Hepatocyte (in vitro differentiated cells): ENCODE measurements at regions not wholly inside any gene's neighbourhood (a gene's known extent, or its start where the extent isn't known, plus 50 kb on each side); places are given as distances from the start of the nearest gene placed in this dataset.

Experiments
- DNase-seq: peaks from one replicate; pipeline ENCODE4 v3.0.0-alpha.2; 2016; ENCODE audit warnings: low spot score
- H2AFZ ChIP-seq: fragments of 200-600 bp; sonication (generic); 2 replicates; pipeline ENCODE4 v1.6.0; 2016; ENCODE audit warnings: antibody characterized with exemption, mild to moderate bottlenecking
- H3K27ac ChIP-seq: fragments of 200-600 bp; sonication (generic); 2 replicates; pipeline ENCODE4 v1.5.1; 2016; ENCODE audit warnings: mild to moderate bottlenecking
- H3K27me3 ChIP-seq: fragments of 200-600 bp; sonication (generic); 2 replicates; pipeline ENCODE4 v1.6.1; 2016
- H3K36me3 ChIP-seq: fragments of 200-600 bp; sonication (generic); replicated peaks from 2 replicates; pipeline ENCODE4 v1.5.1; 2016; ENCODE audit warnings: low read depth; ENCODE audit not compliant: insufficient read depth
- H3K4me1 ChIP-seq: fragments of 200-600 bp; sonication (generic); 2 replicates; pipeline ENCODE4 v1.5.1; 2016; ENCODE audit warnings: mild to moderate bottlenecking, moderate library complexity; ENCODE audit not compliant: insufficient read depth
- H3K4me2 ChIP-seq: fragments of 200-600 bp; sonication (generic); 2 replicates; pipeline ENCODE4 v1.6.0; 2016
- H3K4me3 ChIP-seq: fragments of 200-600 bp; sonication (generic); 2 replicates; pipeline ENCODE4 v1.5.1; 2016; ENCODE audit warnings: mild to moderate bottlenecking
- H3K79me2 ChIP-seq: fragments of 200-600 bp; sonication (generic); 2 replicates; pipeline ENCODE4 v1.6.0; 2017; ENCODE audit warnings: mild to moderate bottlenecking
- H3K9me2 ChIP-seq: fragments of 200-600 bp; sonication (generic); replicated peaks from 2 replicates; pipeline ENCODE4 v1.6.0; 2017; ENCODE audit warnings: mild to moderate bottlenecking; ENCODE audit not compliant: insufficient read depth
- H3K9me3 ChIP-seq: fragments of 200-600 bp; sonication (generic); 2 replicates; pipeline ENCODE4 v1.5.1; 2016; ENCODE audit warnings: low read depth, mild to moderate bottlenecking
- H4K20me1 ChIP-seq: fragments of 200-600 bp; sonication (generic); 2 replicates; pipeline ENCODE4 v1.6.0; 2016; ENCODE audit warnings: mild to moderate bottlenecking; ENCODE audit not compliant: insufficient read depth, poor library complexity, severe bottlenecking
- EZH2 ChIP-seq: fragments of 200-600 bp; sonication (generic); IDR thresholded peaks from 2 replicates; pipeline ENCODE4 v1.6.1; 2016; ENCODE audit warnings: antibody characterized with exemption, mild to moderate bottlenecking, borderline replicate concordance
- EZH2phosphoT487 ChIP-seq: fragments of 200-600 bp; sonication (generic); IDR thresholded peaks from one replicate; pipeline ENCODE4 v1.6.1; 2018; ENCODE audit warnings: antibody characterized with exemption, mild to moderate bottlenecking, low read depth, moderate library complexity; ENCODE audit not compliant: unreplicated experiment, severe bottlenecking
- WGBS: methylation state at CpG from one replicate; pipeline ENCODE4 v1.1.6; 2016; ENCODE audit warnings: low lambda C conversion rate; ENCODE audit errors: missing lambda C conversion rate; 5-methylcytosine and 5-hydroxymethylcytosine counted together
- TF ChIP-seq, protein P1 (sequence below): fragments of 200-600 bp; sonication (generic); IDR thresholded peaks from 2 replicates; pipeline ENCODE4 v1.5.1; 2016; ENCODE audit warnings: antibody characterized with exemption, mild to moderate bottlenecking; ENCODE audit not compliant: poor library complexity

DNA sequence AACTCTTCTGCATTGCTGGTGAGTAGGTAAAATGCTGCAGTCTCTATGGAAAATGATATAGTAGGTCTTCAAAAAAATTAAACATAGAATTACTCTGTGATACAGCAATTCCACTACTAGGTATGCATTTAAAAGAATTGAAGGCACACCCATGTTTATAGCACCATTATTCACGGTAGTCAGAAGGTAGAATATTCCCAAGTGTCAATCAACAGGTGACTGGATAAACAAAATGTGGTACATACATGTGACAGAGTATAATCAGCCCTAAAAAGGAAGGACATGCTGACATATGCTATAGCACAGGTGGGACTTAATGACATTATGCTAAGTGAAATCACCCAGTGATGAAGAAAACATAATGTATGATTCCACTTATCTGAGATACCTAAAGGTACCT is 123.3 kb downstream of the CCER1 start:
- no peak overlapping the region for H3K27ac ChIP-seq
- TF ChIP-seq EZH2 (no peak), EZH2phosphoT487 (no peak)
- TF ChIP-seq, protein P1, sequence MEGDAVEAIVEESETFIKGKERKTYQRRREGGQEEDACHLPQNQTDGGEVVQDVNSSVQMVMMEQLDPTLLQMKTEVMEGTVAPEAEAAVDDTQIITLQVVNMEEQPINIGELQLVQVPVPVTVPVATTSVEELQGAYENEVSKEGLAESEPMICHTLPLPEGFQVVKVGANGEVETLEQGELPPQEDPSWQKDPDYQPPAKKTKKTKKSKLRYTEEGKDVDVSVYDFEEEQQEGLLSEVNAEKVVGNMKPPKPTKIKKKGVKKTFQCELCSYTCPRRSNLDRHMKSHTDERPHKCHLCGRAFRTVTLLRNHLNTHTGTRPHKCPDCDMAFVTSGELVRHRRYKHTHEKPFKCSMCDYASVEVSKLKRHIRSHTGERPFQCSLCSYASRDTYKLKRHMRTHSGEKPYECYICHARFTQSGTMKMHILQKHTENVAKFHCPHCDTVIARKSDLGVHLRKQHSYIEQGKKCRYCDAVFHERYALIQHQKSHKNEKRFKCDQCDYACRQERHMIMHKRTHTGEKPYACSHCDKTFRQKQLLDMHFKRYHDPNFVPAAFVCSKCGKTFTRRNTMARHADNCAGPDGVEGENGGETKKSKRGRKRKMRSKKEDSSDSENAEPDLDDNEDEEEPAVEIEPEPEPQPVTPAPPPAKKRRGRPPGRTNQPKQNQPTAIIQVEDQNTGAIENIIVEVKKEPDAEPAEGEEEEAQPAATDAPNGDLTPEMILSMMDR: no peak
- H3K4me3 ChIP-seq: no peak overlapping the region
- no peak for DNase-seq
- H4K20me1 ChIP-seq: no peaks in the 10 kb centered on the region
- 66% methylated on average over 1 of the region's 1 CpG for WGBS
- H3K4me2 ChIP-seq: no peak overlapping the region
- H3K36me3 ChIP-seq: no peaks in the 10 kb centered on the region
- H3K9me3 ChIP-seq: no peaks in the 10 kb centered on the region
- H3K9me2 ChIP-seq: no peaks in the 10 kb centered on the region
- H3K27me3 ChIP-seq: no peaks in the 10 kb centered on the region
- H2AFZ ChIP-seq: no peak overlapping the region
- no peaks in the 10 kb centered on the region for H3K4me1 ChIP-seq
- no peaks in the 10 kb centered on the region for H3K79me2 ChIP-seq

DNA sequence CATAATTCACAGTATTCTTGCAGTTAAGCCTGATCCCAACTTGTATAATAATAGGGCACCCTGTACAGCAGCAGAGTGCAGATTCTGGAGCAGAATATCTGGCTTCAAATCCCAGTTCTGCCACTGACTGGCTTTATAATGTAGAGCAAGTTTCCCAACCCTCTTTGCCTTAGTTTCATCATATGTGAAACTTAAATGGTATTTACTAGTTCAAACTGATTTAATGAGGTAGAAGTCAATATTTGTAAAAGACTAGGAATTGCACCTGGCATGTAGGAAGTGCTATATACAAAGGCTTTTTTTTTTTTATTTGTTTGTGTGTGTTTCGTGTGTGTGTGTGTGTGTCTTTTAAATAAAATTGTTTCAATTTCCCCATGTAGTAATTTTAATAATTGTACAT is 125.9 kb downstream of the CCER1 start:
- H3K27me3 ChIP-seq: no peaks in the 10 kb centered on the region
- H3K36me3 ChIP-seq: no peaks in the 10 kb centered on the region
- H3K9me2 ChIP-seq: no peaks in the 10 kb centered on the region
- no peaks in the 10 kb centered on the region for H3K9me3 ChIP-seq
- no peak overlapping the region for H3K27ac ChIP-seq
- 80% methylated on average over 1 of the region's 1 CpG for WGBS
- no peaks in the 10 kb centered on the region for H3K4me1 ChIP-seq
- no peaks in the 10 kb centered on the region for H4K20me1 ChIP-seq
- no peak overlapping the region for H3K4me3 ChIP-seq
- no peak overlapping the region for H3K4me2 ChIP-seq
- no peaks in the 10 kb centered on the region for H3K79me2 ChIP-seq
- TF ChIP-seq, protein P1: no peak
- TF ChIP-seq EZH2phosphoT487 (no peak), EZH2 (no peak)
- H2AFZ ChIP-seq: no peak overlapping the region
- DNase-seq: no peak

DNA sequence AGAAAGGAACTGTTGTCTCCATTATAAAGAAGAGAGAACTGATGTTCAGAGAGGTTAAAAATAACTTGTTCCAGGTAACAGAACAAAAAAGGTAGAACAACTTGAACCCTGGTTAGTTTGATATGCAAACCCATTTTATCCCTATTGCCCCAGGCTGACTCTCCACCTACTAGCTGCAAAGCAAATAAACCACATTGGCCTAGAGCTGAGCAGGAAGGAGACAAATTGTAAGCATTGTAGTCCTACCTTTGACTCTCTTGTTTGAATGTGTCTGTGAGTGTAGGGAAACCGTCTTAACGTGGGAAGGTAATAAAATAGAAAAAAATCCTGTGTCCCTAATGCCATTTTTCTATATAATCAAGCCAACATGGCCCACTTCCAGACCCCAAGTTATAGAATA is 126.4 kb downstream of the CCER1 start:
- no peak overlapping the region for H2AFZ ChIP-seq
- no peak for DNase-seq
- no peak overlapping the region for H3K4me3 ChIP-seq
- no peaks in the 10 kb centered on the region for H4K20me1 ChIP-seq
- H3K36me3 ChIP-seq: no peaks in the 10 kb centered on the region
- H3K27me3 ChIP-seq: no peaks in the 10 kb centered on the region
- TF ChIP-seq EZH2: no peak
- TF ChIP-seq, protein P1: no peak
- TF ChIP-seq EZH2phosphoT487: no peak
- H3K9me2 ChIP-seq: no peaks in the 10 kb centered on the region
- 46% methylated on average over 2 of the region's 2 CpGs for WGBS
- no peaks in the 10 kb centered on the region for H3K4me1 ChIP-seq
- H3K4me2 ChIP-seq: no peak overlapping the region
- no peaks in the 10 kb centered on the region for H3K79me2 ChIP-seq
- no peaks in the 10 kb centered on the region for H3K9me3 ChIP-seq
- H3K27ac ChIP-seq: no peak overlapping the region

DNA sequence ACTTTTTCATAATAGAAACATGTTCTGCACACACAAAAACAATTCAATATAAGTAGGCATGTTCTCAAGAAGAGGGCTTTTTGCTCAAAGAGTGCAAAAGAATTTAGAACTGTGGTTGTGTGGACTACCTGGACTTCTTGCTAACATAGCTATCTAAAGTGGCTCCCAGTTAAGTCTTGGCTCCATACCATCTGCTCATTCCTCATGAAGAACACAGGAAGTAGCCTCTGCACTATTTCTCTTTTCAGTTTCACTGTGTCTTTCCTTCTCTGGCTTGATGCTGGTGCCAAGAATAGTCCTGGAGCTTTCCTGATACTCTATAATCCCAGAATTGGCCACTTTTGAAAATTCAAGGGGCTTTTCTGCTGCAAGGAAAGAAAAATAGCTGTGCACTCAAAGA is 127.4 kb downstream of the CCER1 start:
- H3K4me3 ChIP-seq: no peak overlapping the region
- no peaks in the 10 kb centered on the region for H3K9me3 ChIP-seq
- no peaks in the 10 kb centered on the region for H3K27me3 ChIP-seq
- no peak for DNase-seq
- TF ChIP-seq, protein P1: no peak
- TF ChIP-seq EZH2phosphoT487 (no peak), EZH2 (no peak)
- H2AFZ ChIP-seq: no peak overlapping the region
- no peaks in the 10 kb centered on the region for H3K9me2 ChIP-seq
- H3K79me2 ChIP-seq: no peaks in the 10 kb centered on the region
- H3K4me1 ChIP-seq: no peaks in the 10 kb centered on the region
- no peaks in the 10 kb centered on the region for H3K36me3 ChIP-seq
- H3K27ac ChIP-seq: no peak overlapping the region
- no peak overlapping the region for H3K4me2 ChIP-seq
- H4K20me1 ChIP-seq: no peaks in the 10 kb centered on the region
